ENCODE measurements at regions not wholly inside any gene's neighbourhood (a gene's known extent, or its start where the extent isn't known, plus 50 kb on each side); places are given as distances from the start of the nearest gene placed in this dataset.

DNA sequence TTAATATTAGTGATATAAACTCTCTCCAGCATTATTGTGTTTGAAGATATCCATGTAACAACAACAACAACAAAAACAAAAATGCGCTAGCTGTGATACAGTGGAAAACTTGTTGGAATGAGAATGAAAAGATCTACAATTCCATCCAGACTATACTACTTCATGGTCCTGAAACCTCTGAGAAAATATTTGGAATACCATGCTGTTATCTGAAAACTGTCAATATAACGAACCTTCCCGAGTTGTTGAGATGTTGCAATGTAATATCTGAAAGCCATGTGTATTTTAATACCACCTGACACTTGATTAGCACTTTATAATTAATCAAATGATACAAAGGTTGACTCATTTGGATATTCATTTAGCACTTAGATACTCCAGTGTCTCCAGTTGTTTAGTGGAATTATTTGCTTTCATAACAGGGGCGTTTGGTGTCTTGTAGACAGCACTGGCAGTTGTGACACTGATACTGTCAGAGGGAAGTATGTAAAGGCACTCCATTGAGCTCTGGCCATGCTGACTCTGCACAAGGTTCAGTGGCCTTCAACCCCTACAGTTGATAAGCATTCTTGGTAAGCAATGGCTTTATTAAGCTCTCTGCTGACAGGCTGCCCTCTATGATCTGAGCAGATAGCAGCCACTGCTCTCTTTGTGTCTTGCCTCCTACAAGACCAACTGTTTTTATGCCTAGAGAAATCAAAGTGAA lies 447.1 kb upstream of the SEL1L start:
- TF ChIP-seq, protein P1, sequence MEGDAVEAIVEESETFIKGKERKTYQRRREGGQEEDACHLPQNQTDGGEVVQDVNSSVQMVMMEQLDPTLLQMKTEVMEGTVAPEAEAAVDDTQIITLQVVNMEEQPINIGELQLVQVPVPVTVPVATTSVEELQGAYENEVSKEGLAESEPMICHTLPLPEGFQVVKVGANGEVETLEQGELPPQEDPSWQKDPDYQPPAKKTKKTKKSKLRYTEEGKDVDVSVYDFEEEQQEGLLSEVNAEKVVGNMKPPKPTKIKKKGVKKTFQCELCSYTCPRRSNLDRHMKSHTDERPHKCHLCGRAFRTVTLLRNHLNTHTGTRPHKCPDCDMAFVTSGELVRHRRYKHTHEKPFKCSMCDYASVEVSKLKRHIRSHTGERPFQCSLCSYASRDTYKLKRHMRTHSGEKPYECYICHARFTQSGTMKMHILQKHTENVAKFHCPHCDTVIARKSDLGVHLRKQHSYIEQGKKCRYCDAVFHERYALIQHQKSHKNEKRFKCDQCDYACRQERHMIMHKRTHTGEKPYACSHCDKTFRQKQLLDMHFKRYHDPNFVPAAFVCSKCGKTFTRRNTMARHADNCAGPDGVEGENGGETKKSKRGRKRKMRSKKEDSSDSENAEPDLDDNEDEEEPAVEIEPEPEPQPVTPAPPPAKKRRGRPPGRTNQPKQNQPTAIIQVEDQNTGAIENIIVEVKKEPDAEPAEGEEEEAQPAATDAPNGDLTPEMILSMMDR (IDR thresholded peaks at IDR 0.05; ENCODE audit: extremely low read depth, insufficient read depth, missing control alignments): no peak
- in situ Hi-C loops (cut with MboI; ENCODE audit: low pct_unique_long_range_greater_than_20kb, low sequenced_read_pairs, unreplicated experiment): no loop called here
- DNase-seq (ENCODE audit: low spot score): no peak

- TF ChIP-seq, protein P1 (IDR thresholded peaks at IDR 0.05; ENCODE audit: extremely low read depth, insufficient read depth, missing control alignments): no peak
- no peak for DNase-seq (ENCODE audit: low spot score)
- in situ Hi-C loops (cut with MboI; ENCODE audit: low pct_unique_long_range_greater_than_20kb, low sequenced_read_pairs, unreplicated experiment): no loop called here
These were observed 447.6 kb upstream of the SEL1L start for GRCh38 chr14:81981307-81981675.

DNA sequence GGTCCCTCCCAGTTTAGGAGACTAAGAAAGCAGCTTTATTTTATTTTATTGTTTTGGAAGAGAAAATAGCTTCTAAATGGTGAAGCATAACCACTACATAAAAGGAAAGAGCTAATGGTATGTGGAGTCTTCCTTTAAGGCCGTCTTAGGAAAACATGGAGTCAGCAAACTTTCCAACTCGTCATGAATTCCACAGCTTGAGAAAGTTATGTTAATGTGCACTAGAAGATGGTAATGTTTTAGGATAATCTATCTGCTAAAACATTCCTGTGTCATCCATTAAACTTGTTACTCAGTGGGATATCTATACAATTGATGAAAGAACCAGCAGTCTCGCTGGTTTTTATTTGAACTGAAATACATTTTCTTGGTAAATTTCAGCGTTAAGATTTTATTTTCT lies 448.4 kb upstream of the SEL1L start:
- DNase-seq (ENCODE audit: low spot score): no peak
- in situ Hi-C loops (cut with MboI; ENCODE audit: low pct_unique_long_range_greater_than_20kb, low sequenced_read_pairs, unreplicated experiment): no loop called here
- TF ChIP-seq, protein P1 (IDR thresholded peaks at IDR 0.05; ENCODE audit: extremely low read depth, insufficient read depth, missing control alignments): no peak

DNA sequence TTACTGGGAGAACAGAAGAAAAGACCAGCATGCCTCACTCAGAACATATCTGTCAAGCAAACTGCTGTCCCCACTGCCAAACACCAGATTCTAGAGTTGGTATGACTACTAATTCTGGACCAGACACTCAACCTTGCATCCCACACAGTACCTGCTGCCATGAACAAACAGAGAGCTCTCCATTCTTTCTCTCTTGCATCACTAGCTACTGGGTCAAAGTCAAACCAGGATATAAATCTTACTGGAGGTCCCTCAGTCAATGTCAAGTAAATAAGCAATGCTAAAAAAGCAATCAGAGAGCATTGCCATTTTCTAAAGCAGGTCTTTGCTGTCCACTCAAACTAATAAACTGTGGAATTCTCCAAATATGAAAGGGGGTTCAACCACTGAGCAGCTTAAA lies 452.4 kb upstream of the SEL1L start:
- TF ChIP-seq, protein P1 (IDR thresholded peaks at IDR 0.05; ENCODE audit: extremely low read depth, insufficient read depth, missing control alignments): no peak
- no peak for DNase-seq (ENCODE audit: low spot score)
- in situ Hi-C loops (cut with MboI; ENCODE audit: low pct_unique_long_range_greater_than_20kb, low sequenced_read_pairs, unreplicated experiment): no loop called here

DNA sequence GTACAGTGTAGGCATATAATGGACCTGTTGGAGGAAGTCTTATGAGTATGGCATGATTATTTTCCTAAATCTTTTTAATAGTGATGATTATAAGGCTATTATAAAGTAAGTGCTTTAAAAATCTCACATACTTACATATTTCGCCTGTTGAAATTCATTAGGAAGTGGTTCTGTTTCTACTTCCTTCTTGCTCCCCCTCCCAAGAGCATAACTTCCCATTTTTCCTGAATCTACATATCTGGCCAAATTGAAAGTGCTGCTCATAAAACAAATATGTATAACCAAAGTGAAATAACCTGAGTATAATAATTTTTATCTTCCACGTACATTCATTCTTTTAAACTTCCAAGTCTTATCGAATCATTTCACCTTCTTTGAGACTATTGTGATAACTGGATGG lies 455.6 kb upstream of the SEL1L start:
- in situ Hi-C loops (cut with MboI; ENCODE audit: low pct_unique_long_range_greater_than_20kb, low sequenced_read_pairs, unreplicated experiment): no loop called here
- no peak for DNase-seq (ENCODE audit: low spot score)
- TF ChIP-seq, protein P1 (IDR thresholded peaks at IDR 0.05; ENCODE audit: extremely low read depth, insufficient read depth, missing control alignments): no peak

DNA sequence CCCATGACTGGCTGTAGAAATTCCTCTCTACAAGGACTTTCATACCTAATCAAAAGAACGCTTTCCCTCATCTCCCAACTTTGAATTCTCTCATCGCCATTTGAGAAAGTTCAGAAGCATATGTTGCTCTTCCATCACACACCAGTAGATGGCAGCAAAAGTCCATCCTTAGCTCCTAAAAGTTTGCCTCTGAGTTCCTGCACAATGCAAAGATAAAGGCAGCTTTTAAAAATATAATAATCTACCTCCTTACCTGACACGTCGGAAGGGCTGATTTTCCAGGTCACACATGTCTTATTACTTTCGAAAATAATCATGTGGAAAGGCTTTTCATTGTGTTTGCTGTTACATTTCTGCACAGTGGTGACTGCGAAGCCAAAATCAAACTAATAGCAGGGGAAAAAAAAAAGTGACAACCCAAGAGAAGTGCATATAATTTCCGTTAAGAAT lies 456.7 kb upstream of the SEL1L start:
- TF ChIP-seq, protein P1 (IDR thresholded peaks at IDR 0.05; ENCODE audit: extremely low read depth, insufficient read depth, missing control alignments): peak; percentile 84
- in situ Hi-C loops (cut with MboI; ENCODE audit: low pct_unique_long_range_greater_than_20kb, low sequenced_read_pairs, unreplicated experiment): no loop called here
- DNase-seq (ENCODE audit: low spot score): peak; percentile 37
